GM23338 (cell line): ENCODE measurements at regions not wholly inside any gene's neighbourhood (a gene's known extent, or its start where the extent isn't known, plus 50 kb on each side); places are given as distances from the start of the nearest gene placed in this dataset.
A peak's percentile ranks its signal among the peaks of the same experiment; 100 is the strongest.

Experiments
- ATAC-seq: fragments of 200-7000 bp; cut with Tn5 transposase; 3 replicates; pipeline ENCODE4 v1.9.1; 2020
- DNase-seq: peaks from one replicate; pipeline ENCODE4 v3.0.0-alpha.2; 2015; ENCODE audit warnings: low spot score
- H2AFZ ChIP-seq: fragments of 200-600 bp; sonication (generic); 2 replicates; pipeline ENCODE4 v1.8.0; 2016; ENCODE audit warnings: antibody characterized with exemption, mild to moderate bottlenecking, moderate library complexity
- H3F3A ChIP-seq: fragments of 200-600 bp; sonication (generic); replicated peaks from 2 replicates; pipeline ENCODE4 v1.8.0; 2017; ENCODE audit warnings: antibody characterized with exemption, mixed run types, low read depth
- H3K27ac ChIP-seq: fragments of 200-600 bp; sonication (generic); 2 replicates; pipeline ENCODE4 v1.6.1; 2016; ENCODE audit warnings: low read depth
- H3K27me3 ChIP-seq: fragments of 200-600 bp; sonication (generic); 2 replicates; pipeline ENCODE4 v1.8.0; 2016; ENCODE audit warnings: mild to moderate bottlenecking, mixed run types, moderate library complexity; ENCODE audit not compliant: insufficient read depth
- H3K36me3 ChIP-seq: fragments of 200-600 bp; sonication (generic); 2 replicates; pipeline ENCODE4 v1.8.0; 2016; ENCODE audit warnings: mild to moderate bottlenecking; ENCODE audit not compliant: insufficient read depth
- H3K4me1 ChIP-seq: fragments of 200-600 bp; sonication (generic); 2 replicates; pipeline ENCODE4 v1.8.0; 2016; ENCODE audit warnings: mild to moderate bottlenecking, moderate library complexity; ENCODE audit not compliant: insufficient read depth
- H3K4me2 ChIP-seq: fragments of 200-600 bp; sonication (generic); 2 replicates; pipeline ENCODE4 v1.7.1; 2017; ENCODE audit warnings: mixed run types
- H3K4me3 ChIP-seq: fragments of 200-600 bp; sonication (generic); 2 replicates; pipeline ENCODE4 v1.6.1; 2016; ENCODE audit warnings: mixed run types
- H3K79me2 ChIP-seq: fragments of 200-600 bp; sonication (generic); replicated peaks from 2 replicates; pipeline ENCODE4 v1.8.0; 2017; ENCODE audit warnings: mild to moderate bottlenecking; ENCODE audit not compliant: insufficient read depth
- H3K9me2 ChIP-seq: fragments of 200-600 bp; sonication (generic); 2 replicates; pipeline ENCODE4 v1.8.0; 2017; ENCODE audit not compliant: insufficient read depth
- H4K20me1 ChIP-seq: fragments of 200-600 bp; sonication (generic); replicated peaks from 2 replicates; pipeline ENCODE4 v1.8.0; 2017; ENCODE audit warnings: mild to moderate bottlenecking; ENCODE audit not compliant: insufficient read depth
- H3K27ac Mint-ChIP-seq: 2 replicates; pipeline ENCODE4 v1.8.0; 2020; ENCODE audit warnings: inconsistent platforms, mild to moderate bottlenecking, moderate library complexity, mixed read lengths
- H3K27me3 Mint-ChIP-seq: 3 replicates; pipeline ENCODE4 v1.8.0; 2022; ENCODE audit warnings: low read depth, mild to moderate bottlenecking, moderate library complexity, mixed read lengths, inconsistent platforms; ENCODE audit not compliant: insufficient read depth, poor library complexity
- H3K36me3 Mint-ChIP-seq: 3 replicates; pipeline ENCODE4 v1.8.0; 2021; ENCODE audit warnings: low read depth, mild to moderate bottlenecking, inconsistent platforms, moderate library complexity, mixed read lengths
- H3K4me1 Mint-ChIP-seq: 3 replicates; pipeline ENCODE4 v1.8.0; 2020; ENCODE audit warnings: mild to moderate bottlenecking, inconsistent platforms, mixed read lengths
- H3K4me3 Mint-ChIP-seq: 3 replicates; pipeline ENCODE4 v1.8.0; 2021; ENCODE audit warnings: moderate library complexity, mild to moderate bottlenecking, inconsistent platforms, mixed read lengths
- H3K9me3 Mint-ChIP-seq: 3 replicates; pipeline ENCODE4 v1.8.0; 2020; ENCODE audit warnings: moderate library complexity, mild to moderate bottlenecking, inconsistent platforms, mixed read lengths
- CREB1 ChIP-seq: fragments of 250-450 bp; sonication (Bioruptor Pico); IDR thresholded peaks from 2 replicates; pipeline ENCODE4 v1.5.0; 2020; ENCODE audit warnings: low read depth, mild to moderate bottlenecking, moderate library complexity
- EZH2 ChIP-seq: fragments of 200-600 bp; sonication (generic); IDR thresholded peaks from one replicate; pipeline ENCODE4 v1.8.0; 2017; ENCODE audit warnings: antibody characterized with exemption, mild to moderate bottlenecking, low read depth; ENCODE audit not compliant: unreplicated experiment
- EZH2phosphoT487 ChIP-seq: fragments of 200-600 bp; sonication (generic); IDR thresholded peaks from one replicate; pipeline ENCODE4 v1.8.1; 2018; ENCODE audit warnings: antibody characterized with exemption; ENCODE audit not compliant: unreplicated experiment
- JUNB ChIP-seq: IDR thresholded peaks from one replicate; pipeline ENCODE4 v1.6.1; 2016; ENCODE audit warnings: antibody characterized with exemption; ENCODE audit not compliant: unreplicated experiment
- NANOG ChIP-seq: IDR thresholded peaks from 2 replicates; pipeline ENCODE4 v1.6.1; 2016; ENCODE audit warnings: antibody characterized with exemption, borderline replicate concordance
- POLR2AphosphoS5 ChIP-seq: IDR thresholded peaks from 2 replicates; pipeline ENCODE4 v1.6.1; 2016; ENCODE audit warnings: antibody characterized with exemption, low read depth
- STAT1 ChIP-seq: IDR thresholded peaks from one replicate; pipeline ENCODE4 v1.6.1; 2016; ENCODE audit warnings: antibody characterized with exemption; ENCODE audit not compliant: unreplicated experiment
- ZNF114 ChIP-seq: fragments of 250-450 bp; sonication (Bioruptor Pico); IDR thresholded peaks from 2 replicates; pipeline ENCODE4 v1.5.0; 2020; ENCODE audit warnings: mild to moderate bottlenecking, moderate library complexity
- ZNF331 ChIP-seq: fragments of 250-450 bp; sonication (Bioruptor Pico); IDR thresholded peaks from 2 replicates; pipeline ENCODE4 v1.5.0; 2020; ENCODE audit warnings: low read depth, mild to moderate bottlenecking, moderate library complexity
- TF ChIP-seq, protein P1 (sequence below): IDR thresholded peaks from 2 replicates; pipeline ENCODE4 v1.6.1; 2016; ENCODE audit warnings: antibody characterized with exemption
- TF ChIP-seq, protein P2 (sequence below): IDR thresholded peaks from one replicate; pipeline ENCODE4 v1.6.1; 2018; ENCODE audit warnings: antibody characterized with exemption; ENCODE audit not compliant: unreplicated experiment
- TF ChIP-seq, protein P3 (sequence below), 2 experiments: fragments of 200-600 bp in 1 of 2; sonication (generic) in 1 of 2; conservative IDR thresholded peaks; 2 replicates each; pipeline versions ENCODE4 v1.5.1 to v1.6.1; 2016 to 2017; ENCODE audit warnings: antibody characterized with exemption in 2 of 2, low read depth in 2 of 2, mild to moderate bottlenecking in 2 of 2, moderate library complexity in 1 of 2

DNA sequence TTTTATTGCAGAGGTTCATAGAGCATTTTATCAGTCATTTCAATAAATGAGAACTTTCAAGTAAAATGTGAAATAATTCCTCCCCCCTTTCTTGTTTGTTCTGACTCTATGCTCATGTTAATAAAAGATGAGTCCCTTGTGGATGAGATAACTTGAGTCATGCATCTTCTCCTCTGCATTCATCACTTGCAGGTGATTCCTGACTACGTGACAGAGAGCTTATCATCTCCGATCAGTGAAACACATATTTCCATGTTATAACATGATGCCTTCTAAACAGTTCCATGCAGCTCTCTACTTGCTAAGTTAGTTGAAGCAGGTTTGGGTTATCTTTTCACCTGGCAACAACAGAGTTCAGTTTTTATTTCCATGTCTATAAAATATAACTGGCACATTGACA is 160.1 kb upstream of the ANKRD50 start:
- H3K27me3 Mint-ChIP-seq, result peaks cover 6% of the 10 kb centered on the region
- H3K27ac Mint-ChIP-seq, result peak overlapping the region; percentile 10; the same call in 1 of the 2 replicates
- ATAC-seq (no peak), DNase-seq (no peak)
- Histone ChIP-seq H3K9me2 (no peaks in the 10 kb centered on the region; the same call in 1 of the 2 replicates), H3K4me1 (peaks cover 25% of the 10 kb centered on the region), H3F3A (no peaks in the 10 kb centered on the region), H3K27me3 (no peaks in the 10 kb centered on the region), H3K79me2 (no peaks in the 10 kb centered on the region), H3K36me3 (no peaks in the 10 kb centered on the region), H3K4me3 (no peak overlapping the region), H4K20me1 (no peaks in the 10 kb centered on the region), H3K27ac (no peak overlapping the region), H2AFZ (no peak overlapping the region), H3K4me2 (peak overlapping the region; percentile 7; the same call in 1 of the 2 replicates)
- H3K36me3 Mint-ChIP-seq, result peaks cover 19% of the 10 kb centered on the region
- TF ChIP-seq POLR2AphosphoS5 (no peak), ZNF114 (no peak), ZNF331 (CRISPR knock-in tag) (no peak), EZH2phosphoT487 (no peak), NANOG (no peak), CREB1 (CRISPR knock-in tag) (no peak), STAT1 (no peak), JUNB (no peak), EZH2 (no peak)
- TF ChIP-seq, protein P1, sequence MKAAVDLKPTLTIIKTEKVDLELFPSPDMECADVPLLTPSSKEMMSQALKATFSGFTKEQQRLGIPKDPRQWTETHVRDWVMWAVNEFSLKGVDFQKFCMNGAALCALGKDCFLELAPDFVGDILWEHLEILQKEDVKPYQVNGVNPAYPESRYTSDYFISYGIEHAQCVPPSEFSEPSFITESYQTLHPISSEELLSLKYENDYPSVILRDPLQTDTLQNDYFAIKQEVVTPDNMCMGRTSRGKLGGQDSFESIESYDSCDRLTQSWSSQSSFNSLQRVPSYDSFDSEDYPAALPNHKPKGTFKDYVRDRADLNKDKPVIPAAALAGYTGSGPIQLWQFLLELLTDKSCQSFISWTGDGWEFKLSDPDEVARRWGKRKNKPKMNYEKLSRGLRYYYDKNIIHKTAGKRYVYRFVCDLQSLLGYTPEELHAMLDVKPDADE, result no peak
- TF ChIP-seq, protein P2, sequence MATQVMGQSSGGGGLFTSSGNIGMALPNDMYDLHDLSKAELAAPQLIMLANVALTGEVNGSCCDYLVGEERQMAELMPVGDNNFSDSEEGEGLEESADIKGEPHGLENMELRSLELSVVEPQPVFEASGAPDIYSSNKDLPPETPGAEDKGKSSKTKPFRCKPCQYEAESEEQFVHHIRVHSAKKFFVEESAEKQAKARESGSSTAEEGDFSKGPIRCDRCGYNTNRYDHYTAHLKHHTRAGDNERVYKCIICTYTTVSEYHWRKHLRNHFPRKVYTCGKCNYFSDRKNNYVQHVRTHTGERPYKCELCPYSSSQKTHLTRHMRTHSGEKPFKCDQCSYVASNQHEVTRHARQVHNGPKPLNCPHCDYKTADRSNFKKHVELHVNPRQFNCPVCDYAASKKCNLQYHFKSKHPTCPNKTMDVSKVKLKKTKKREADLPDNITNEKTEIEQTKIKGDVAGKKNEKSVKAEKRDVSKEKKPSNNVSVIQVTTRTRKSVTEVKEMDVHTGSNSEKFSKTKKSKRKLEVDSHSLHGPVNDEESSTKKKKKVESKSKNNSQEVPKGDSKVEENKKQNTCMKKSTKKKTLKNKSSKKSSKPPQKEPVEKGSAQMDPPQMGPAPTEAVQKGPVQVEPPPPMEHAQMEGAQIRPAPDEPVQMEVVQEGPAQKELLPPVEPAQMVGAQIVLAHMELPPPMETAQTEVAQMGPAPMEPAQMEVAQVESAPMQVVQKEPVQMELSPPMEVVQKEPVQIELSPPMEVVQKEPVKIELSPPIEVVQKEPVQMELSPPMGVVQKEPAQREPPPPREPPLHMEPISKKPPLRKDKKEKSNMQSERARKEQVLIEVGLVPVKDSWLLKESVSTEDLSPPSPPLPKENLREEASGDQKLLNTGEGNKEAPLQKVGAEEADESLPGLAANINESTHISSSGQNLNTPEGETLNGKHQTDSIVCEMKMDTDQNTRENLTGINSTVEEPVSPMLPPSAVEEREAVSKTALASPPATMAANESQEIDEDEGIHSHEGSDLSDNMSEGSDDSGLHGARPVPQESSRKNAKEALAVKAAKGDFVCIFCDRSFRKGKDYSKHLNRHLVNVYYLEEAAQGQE, result no peak
- TF ChIP-seq, protein P3, sequence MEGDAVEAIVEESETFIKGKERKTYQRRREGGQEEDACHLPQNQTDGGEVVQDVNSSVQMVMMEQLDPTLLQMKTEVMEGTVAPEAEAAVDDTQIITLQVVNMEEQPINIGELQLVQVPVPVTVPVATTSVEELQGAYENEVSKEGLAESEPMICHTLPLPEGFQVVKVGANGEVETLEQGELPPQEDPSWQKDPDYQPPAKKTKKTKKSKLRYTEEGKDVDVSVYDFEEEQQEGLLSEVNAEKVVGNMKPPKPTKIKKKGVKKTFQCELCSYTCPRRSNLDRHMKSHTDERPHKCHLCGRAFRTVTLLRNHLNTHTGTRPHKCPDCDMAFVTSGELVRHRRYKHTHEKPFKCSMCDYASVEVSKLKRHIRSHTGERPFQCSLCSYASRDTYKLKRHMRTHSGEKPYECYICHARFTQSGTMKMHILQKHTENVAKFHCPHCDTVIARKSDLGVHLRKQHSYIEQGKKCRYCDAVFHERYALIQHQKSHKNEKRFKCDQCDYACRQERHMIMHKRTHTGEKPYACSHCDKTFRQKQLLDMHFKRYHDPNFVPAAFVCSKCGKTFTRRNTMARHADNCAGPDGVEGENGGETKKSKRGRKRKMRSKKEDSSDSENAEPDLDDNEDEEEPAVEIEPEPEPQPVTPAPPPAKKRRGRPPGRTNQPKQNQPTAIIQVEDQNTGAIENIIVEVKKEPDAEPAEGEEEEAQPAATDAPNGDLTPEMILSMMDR (conservative IDR thresholded peaks at IDR 0.05; ENCODE audit: low read depth in 2 of 2), result no peak
- H3K4me3 Mint-ChIP-seq, result no peak overlapping the region
- peaks cover 9% of the 10 kb centered on the region for H3K9me3 Mint-ChIP-seq
- H3K4me1 Mint-ChIP-seq, result peaks cover 29% of the 10 kb centered on the region
